ENCODE measurements at regions not wholly inside any gene's neighbourhood (a gene's known extent, or its start where the extent isn't known, plus 50 kb on each side); places are given as distances from the start of the nearest gene placed in this dataset.

DNA sequence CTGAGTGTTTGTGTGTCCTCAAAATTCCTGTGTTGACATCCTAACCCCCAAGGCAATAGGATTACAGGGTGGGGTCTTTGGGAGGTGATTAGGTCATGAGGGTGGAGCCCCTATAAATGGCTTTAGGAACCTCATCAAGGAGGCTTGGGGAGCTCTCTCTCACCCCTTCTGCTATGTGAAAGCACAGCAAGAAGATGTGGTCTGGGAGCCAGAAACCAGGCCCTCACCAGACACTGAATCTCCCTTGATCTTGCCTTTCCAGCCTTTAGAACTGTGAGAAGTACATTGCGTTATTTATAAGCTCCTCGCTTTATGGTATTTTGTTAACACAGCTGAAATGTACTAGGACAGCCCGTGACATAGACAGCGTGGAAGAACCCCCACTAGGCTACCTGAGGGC, 712.0 kb upstream of the SGCG start:
- Histone ChIP-seq H3K27me3 (replicated peaks in 1 of 4; ENCODE audit: control extremely low read depth in 1 of 4, control insufficient read depth in 3 of 4, insufficient read depth in 4 of 4, low read length in 3 of 4) (no peaks in the 10 kb centered on the region), H3K4me3 (ENCODE audit: control extremely low read depth in 1 of 5, extremely low read depth in 1 of 5, insufficient read depth in 1 of 5, low read depth in 2 of 5, low read length in 4 of 5) (no peak overlapping the region), H3K4me2 (replicated peaks; ENCODE audit: low read depth, low read length, poor library complexity, severe bottlenecking) (no peak overlapping the region), H3K4me1 (ENCODE audit: control insufficient read depth in 2 of 2, insufficient read depth in 2 of 2, low read length in 2 of 2) (no peaks in the 10 kb centered on the region), H3K36me3 (replicated peaks in 1 of 2; ENCODE audit: control extremely low read depth in 1 of 2, control insufficient read depth in 1 of 2, extremely low read depth in 1 of 2, insufficient read depth in 2 of 2, low read length in 1 of 2) (no peaks in the 10 kb centered on the region), H3K27ac (ENCODE audit: low read length in 2 of 2) (no peak overlapping the region), H3K79me2 (ENCODE audit: control insufficient read depth, insufficient read depth, low read length) (no peaks in the 10 kb centered on the region), H4K20me1 (ENCODE audit: control insufficient read depth, insufficient read depth, low read length, poor library complexity, severe bottlenecking) (no peaks in the 10 kb centered on the region), H2AFZ (ENCODE audit: insufficient read depth, low read depth, low read length, poor library complexity, severe bottlenecking) (no peak overlapping the region), H3K9me3 (ENCODE audit: control extremely low read depth in 1 of 3, control insufficient read depth in 2 of 3, insufficient read depth in 1 of 3, low read length in 2 of 3) (peaks cover 0 to 4% (median 0%) of the 10 kb centered on the region in 3 donors), H3K9ac (ENCODE audit: low read length) (no peak overlapping the region)
- Mint-ChIP-seq H3K27me3 (no peaks in the 10 kb centered on the region), H3K9me3 (ENCODE audit: insufficient read depth) (no peaks in the 10 kb centered on the region), H3K4me3 (no peak overlapping the region), H3K27ac (no peak overlapping the region), H3K4me1 (no peaks in the 10 kb centered on the region)
- TF ChIP-seq, protein P1, sequence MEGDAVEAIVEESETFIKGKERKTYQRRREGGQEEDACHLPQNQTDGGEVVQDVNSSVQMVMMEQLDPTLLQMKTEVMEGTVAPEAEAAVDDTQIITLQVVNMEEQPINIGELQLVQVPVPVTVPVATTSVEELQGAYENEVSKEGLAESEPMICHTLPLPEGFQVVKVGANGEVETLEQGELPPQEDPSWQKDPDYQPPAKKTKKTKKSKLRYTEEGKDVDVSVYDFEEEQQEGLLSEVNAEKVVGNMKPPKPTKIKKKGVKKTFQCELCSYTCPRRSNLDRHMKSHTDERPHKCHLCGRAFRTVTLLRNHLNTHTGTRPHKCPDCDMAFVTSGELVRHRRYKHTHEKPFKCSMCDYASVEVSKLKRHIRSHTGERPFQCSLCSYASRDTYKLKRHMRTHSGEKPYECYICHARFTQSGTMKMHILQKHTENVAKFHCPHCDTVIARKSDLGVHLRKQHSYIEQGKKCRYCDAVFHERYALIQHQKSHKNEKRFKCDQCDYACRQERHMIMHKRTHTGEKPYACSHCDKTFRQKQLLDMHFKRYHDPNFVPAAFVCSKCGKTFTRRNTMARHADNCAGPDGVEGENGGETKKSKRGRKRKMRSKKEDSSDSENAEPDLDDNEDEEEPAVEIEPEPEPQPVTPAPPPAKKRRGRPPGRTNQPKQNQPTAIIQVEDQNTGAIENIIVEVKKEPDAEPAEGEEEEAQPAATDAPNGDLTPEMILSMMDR (IDR thresholded peaks at IDR 0.05), result no peak
- no peak for TF ChIP-seq EZH2 (IDR thresholded peaks at IDR 0.05; ENCODE audit: borderline replicate concordance, insufficient read depth, low read depth, low read length, poor library complexity, severe bottlenecking)
- POLR2A ChIA-PET, result no interaction called here
- intact Hi-C loops (cut with micrococcal nuclease), result no loop called here
- CTCF ChIA-PET, result no interaction called here
- DNase-seq (no peak), ATAC-seq (ENCODE audit: low read depth) (no peak)
- WGBS (ENCODE audit: insufficient coverage), result 91% methylated on average over 4 of the region's 4 CpGs

DNA sequence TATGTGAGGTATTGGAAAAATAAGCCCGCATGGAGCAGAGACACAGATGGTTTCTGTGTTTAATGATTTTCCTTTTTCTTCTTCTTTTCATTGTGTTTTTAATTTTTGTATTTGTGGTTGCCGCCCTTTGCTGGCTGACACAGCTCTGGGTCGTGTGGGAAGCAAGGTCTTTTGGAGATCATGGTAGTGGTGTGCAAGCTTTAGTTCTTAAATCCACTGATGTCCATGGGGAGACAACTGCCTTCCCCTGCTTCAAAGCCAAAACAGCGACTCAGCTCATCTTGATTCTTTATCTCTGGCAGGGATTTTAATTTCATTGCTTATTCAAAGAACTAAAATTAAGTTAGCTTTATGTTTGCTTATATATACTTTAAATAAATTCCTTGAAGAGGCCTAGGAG, 711.3 kb upstream of the SGCG start:
- ChIA-PET POLR2A (no interaction called here), CTCF (no interaction called here)
- intact Hi-C loops (cut with micrococcal nuclease), result no loop called here
- TF ChIP-seq EZH2 (IDR thresholded peaks at IDR 0.05; ENCODE audit: borderline replicate concordance, insufficient read depth, low read depth, low read length, poor library complexity, severe bottlenecking), result no peak
- TF ChIP-seq, protein P1 (IDR thresholded peaks at IDR 0.05), result no peak
- no peaks in the 10 kb centered on the region for H3K27me3 Mint-ChIP-seq
- DNase-seq, result no peak
- H3K9me3 Mint-ChIP-seq (ENCODE audit: insufficient read depth), result no peaks in the 10 kb centered on the region
- Histone ChIP-seq H3K36me3 (replicated peaks in 1 of 2; ENCODE audit: control extremely low read depth in 1 of 2, control insufficient read depth in 1 of 2, extremely low read depth in 1 of 2, insufficient read depth in 2 of 2, low read length in 1 of 2) (no peaks in the 10 kb centered on the region), H2AFZ (ENCODE audit: insufficient read depth, low read depth, low read length, poor library complexity, severe bottlenecking) (no peak overlapping the region), H3K9ac (ENCODE audit: low read length) (no peak overlapping the region), H3K4me2 (replicated peaks; ENCODE audit: low read depth, low read length, poor library complexity, severe bottlenecking) (no peak overlapping the region), H3K79me2 (ENCODE audit: control insufficient read depth, insufficient read depth, low read length) (no peaks in the 10 kb centered on the region), H3K27ac (ENCODE audit: low read length in 2 of 2) (no peak overlapping the region), H3K27me3 (replicated peaks in 1 of 4; ENCODE audit: control extremely low read depth in 1 of 4, control insufficient read depth in 3 of 4, insufficient read depth in 4 of 4, low read length in 3 of 4) (no peaks in the 10 kb centered on the region), H4K20me1 (ENCODE audit: control insufficient read depth, insufficient read depth, low read length, poor library complexity, severe bottlenecking) (no peaks in the 10 kb centered on the region), H3K4me1 (ENCODE audit: control insufficient read depth in 2 of 2, insufficient read depth in 2 of 2, low read length in 2 of 2) (no peaks in the 10 kb centered on the region), H3K9me3 (ENCODE audit: control extremely low read depth in 1 of 3, control insufficient read depth in 2 of 3, insufficient read depth in 1 of 3, low read length in 2 of 3) (peaks cover 0 to 4% (median 0%) of the 10 kb centered on the region in 3 donors), H3K4me3 (ENCODE audit: control extremely low read depth in 1 of 5, extremely low read depth in 1 of 5, insufficient read depth in 1 of 5, low read depth in 2 of 5, low read length in 4 of 5) (no peak overlapping the region)
- no peak overlapping the region for H3K4me3 Mint-ChIP-seq
- no peak for ATAC-seq (ENCODE audit: low read depth)
- H3K4me1 Mint-ChIP-seq, result no peaks in the 10 kb centered on the region
- 100% methylated on average over 1 of the region's 4 CpGs for WGBS (ENCODE audit: insufficient coverage)
- no peak overlapping the region for H3K27ac Mint-ChIP-seq

Measured in B cell (primary cell).